HG02759 (cell line): ENCODE measurements at regions not wholly inside any gene's neighbourhood (a gene's known extent, or its start where the extent isn't known, plus 50 kb on each side); places are given as distances from the start of the nearest gene placed in this dataset.

ENCODE experiments used
- ATAC-seq: cut with Tn5 transposase; IDR thresholded peaks from one replicate; pipeline ENCODE4 v1.9.1; 2021; ENCODE audit warnings: mild to moderate bottlenecking, moderate library complexity; ENCODE audit not compliant: unreplicated experiment

GRCh38 chr5:82812575-82812974 is 264.6 kb downstream of the TMEM167A start:
- no peak for ATAC-seq

- no peak for ATAC-seq
Measured at GRCh38 chr5:82811490-82811889, 265.7 kb downstream of the TMEM167A start.

DNA sequence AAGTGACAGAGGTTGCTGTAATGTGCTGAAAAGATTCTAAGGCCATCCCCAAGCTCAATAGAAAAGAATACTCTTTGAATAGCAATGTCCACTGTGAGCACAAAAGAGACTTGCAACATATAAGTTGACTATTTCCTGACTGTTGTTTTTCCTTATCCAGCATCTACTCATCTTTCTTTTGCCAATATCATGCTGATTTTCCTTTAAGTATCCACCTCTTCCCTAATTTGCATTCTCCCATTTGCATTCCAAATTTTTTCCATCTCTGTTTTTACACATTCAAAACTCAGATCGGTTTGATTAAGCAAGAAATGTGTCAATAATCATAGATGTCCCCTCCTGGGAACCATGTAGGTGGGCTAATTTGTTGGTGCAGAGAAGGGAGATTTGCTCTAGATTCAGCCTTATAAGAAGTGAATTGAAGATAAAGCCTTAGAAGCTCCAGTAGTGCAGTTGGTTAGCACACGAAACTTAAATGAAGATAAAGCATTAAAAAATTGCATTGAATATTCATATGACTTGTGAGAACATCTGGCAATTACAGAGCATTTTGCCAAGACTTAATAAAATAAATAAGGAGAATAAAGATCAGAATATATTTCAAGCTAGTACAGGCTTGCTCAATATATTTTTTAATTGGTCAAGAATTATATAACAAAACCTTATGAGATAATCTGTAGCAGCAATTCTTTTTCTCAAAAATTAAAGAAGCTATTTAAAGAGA is 267.6 kb downstream of the TMEM167A start:
- no peak for ATAC-seq

DNA sequence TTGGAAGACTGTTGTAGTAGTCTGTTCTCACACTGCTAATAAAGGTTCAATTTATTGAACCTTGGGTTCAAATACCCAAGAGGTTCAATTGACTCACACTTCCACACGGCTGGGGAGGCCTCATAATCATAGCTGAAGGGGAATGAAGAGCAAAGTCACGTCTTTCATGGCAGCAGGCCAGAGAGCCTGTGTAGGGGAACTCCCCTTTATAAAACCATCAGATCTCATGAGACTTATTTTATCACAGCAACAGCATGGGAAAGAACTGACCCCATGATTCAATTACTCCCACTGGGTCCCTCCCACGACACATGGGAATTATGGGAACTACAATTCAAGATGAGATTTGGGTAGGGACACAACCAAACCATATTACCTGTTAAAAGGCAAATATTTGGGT is 268.2 kb downstream of the TMEM167A start:
- no peak for ATAC-seq

GRCh38 chr5:82807021-82807420 is 270.2 kb downstream of the TMEM167A start:
- ATAC-seq: no peak

- ATAC-seq: no peak
Measured at GRCh38 chr5:82806513-82806912, 270.7 kb downstream of the TMEM167A start.

GRCh38 chr5:82804155-82804690 is 273.0 kb downstream of the TMEM167A start:
- no peak for ATAC-seq

- no peak for ATAC-seq
Measured at GRCh38 chr5:82802954-82803353, 274.2 kb downstream of the TMEM167A start.

DNA sequence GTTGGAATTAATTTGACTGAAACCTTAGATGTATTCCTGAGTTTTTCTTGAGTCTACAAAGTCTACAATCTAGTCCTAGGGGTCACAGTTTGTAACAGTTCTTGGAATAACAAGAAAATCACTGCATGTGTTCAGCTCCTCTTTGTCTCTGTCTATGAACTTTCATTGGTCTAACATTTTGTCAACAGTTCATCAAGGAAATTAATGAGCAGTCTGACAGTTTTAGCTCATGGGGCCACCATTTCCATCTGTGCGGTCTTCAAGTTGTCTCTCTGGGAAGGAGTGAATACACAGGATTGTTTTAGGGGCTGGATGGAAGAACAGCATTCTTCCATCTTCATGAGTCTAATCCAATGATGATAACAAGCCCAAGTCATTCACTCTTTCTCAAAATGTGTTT is 276.4 kb downstream of the TMEM167A start:
- no peak for ATAC-seq

GRCh38 chr5:82799361-82800077 is 277.7 kb downstream of the TMEM167A start:
- no peak for ATAC-seq

- no peak for ATAC-seq
Measured at GRCh38 chr5:82798676-82799075, 278.5 kb downstream of the TMEM167A start.

DNA sequence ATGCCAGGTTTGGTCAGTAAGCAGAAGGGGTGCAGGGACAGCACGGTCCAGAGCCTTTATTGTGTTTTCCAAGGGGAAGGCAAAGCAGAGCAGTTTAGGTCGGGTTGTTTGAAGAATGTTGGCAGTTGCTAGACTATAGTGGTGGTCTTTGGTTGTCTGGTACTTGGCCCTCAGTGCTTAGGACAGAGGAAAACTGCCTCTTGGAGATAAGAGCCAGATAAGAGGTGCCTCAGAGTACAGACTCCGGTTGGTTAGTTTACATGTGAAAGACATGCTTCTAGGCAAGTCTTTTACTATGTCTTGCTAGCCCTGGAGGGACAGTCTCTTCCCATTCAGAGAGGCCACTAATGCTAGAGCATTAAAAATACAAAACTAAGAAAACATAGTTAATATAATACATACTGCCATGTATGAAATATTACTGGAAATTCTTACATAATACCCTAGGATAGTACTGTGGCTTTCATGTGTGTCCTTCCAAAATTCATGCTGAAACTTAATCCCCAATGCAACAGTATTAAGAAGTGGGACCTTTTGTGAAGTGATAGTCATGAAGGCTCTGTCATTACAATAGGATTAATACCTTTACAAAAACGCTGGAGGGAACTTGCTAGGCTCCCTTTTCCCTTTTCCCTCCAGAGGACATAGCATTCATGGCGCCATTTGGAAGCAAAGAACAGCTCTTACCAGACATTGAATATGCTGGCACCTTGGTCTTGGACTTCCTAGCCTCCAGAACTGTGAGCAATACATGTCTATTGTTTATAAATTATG is 280.4 kb downstream of the TMEM167A start:
- no peak for ATAC-seq

- no peak for ATAC-seq
Measured at GRCh38 chr5:82794876-82795275, 282.3 kb downstream of the TMEM167A start.

GRCh38 chr5:82793808-82794419 is 283.3 kb downstream of the TMEM167A start:
- ATAC-seq: no peak

DNA sequence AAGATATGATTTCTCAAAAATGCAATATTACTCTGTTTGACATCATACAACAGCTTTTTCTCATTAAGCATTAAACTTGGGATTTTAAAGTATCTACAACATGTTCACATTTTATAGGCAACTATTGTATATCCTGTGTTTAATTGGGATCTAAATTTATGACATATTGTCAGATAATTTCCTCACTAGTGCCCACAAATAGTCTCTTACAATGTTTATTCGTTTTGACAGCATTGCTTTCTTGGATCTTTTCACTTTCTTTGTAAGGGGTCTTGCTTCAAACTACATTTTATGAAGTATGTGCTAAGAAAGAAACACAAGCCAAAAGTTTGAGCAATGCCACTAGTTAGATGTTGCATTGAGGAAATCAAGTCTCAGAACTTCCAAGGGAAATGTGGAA is 285.1 kb downstream of the TMEM167A start:
- no peak for ATAC-seq

DNA sequence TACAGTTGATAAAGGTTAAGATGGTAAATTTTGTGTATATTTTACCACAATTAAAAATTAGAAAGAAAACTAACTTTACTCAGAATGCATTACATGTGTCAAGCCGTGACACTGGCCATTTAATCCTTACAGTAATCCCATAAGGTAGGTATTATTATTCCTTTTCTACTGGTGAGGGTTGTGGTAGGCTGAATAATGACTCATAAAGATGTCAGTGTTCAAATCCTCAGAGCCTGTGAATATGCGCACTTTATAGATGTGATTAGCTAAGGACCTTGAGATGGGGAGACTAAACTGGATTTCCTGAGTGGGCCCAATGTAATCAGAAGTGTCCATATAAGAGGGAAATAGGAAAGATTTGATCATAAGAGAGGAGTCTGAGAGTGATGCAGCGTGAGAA is 288.1 kb downstream of the TMEM167A start:
- no peak for ATAC-seq

DNA sequence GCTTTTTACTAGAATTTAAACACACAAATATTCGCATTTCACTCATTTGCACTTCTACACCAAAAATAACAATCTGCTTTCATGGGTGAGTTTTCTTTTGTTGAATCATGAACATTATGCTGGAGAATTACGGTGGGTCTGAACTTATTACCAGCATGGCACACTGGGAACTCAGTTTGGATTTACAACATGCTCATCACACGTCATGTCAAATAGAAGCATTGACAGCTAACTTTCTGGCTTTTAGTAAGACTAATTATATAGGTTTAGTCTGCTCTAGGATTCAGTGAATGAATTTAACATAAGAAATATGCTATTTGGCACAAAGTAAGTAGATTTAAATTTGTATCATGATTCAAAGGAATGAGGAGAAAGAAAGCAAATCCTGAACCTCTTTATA is 290.4 kb downstream of the TMEM167A start:
- no peak for ATAC-seq

GRCh38 chr5:82785882-82786509 is 291.2 kb downstream of the TMEM167A start:
- no peak for ATAC-seq

GRCh38 chr5:82785456-82785855 is 291.7 kb downstream of the TMEM167A start:
- no peak for ATAC-seq

DNA sequence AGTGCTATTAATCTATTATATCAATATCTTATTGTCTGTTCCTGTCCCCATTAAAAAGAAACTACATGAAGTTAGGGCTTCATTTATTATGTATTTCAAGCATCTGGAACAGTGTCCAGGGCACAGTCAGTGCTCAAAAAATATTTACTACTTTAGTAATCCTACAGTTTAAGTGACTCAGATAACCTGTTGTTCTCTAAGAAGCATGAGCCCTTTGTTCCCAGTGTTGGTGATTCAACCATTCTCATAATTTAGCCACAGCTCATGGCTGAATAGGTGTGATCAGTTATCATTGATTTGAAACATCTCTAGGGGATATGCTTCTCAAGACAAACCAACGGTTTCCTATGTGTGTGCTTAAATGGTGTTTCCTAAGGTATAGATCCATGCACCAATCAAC is 292.7 kb downstream of the TMEM167A start:
- ATAC-seq: no peak

- no peak for ATAC-seq
Measured at GRCh38 chr5:82777106-82777505, 300.1 kb downstream of the TMEM167A start.
